ENCODE measurements at regions not wholly inside any gene's neighbourhood (a gene's known extent, or its start where the extent isn't known, plus 50 kb on each side); places are given as distances from the start of the nearest gene placed in this dataset.

GRCh38 chr4:133585323-133585722 lies 436.2 kb downstream of the PCDH10 start:
- DNase-seq (ENCODE audit: extremely low read depth, low read depth) = no peak
- TF ChIP-seq, protein P1, sequence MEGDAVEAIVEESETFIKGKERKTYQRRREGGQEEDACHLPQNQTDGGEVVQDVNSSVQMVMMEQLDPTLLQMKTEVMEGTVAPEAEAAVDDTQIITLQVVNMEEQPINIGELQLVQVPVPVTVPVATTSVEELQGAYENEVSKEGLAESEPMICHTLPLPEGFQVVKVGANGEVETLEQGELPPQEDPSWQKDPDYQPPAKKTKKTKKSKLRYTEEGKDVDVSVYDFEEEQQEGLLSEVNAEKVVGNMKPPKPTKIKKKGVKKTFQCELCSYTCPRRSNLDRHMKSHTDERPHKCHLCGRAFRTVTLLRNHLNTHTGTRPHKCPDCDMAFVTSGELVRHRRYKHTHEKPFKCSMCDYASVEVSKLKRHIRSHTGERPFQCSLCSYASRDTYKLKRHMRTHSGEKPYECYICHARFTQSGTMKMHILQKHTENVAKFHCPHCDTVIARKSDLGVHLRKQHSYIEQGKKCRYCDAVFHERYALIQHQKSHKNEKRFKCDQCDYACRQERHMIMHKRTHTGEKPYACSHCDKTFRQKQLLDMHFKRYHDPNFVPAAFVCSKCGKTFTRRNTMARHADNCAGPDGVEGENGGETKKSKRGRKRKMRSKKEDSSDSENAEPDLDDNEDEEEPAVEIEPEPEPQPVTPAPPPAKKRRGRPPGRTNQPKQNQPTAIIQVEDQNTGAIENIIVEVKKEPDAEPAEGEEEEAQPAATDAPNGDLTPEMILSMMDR (IDR thresholded peaks at IDR 0.05; ENCODE audit: low read depth, low read length, missing control alignments) = no peak
- H3K4me3 ChIP-seq (replicated peaks; ENCODE audit: low read depth, low read length) = no peak overlapping the region

DNA sequence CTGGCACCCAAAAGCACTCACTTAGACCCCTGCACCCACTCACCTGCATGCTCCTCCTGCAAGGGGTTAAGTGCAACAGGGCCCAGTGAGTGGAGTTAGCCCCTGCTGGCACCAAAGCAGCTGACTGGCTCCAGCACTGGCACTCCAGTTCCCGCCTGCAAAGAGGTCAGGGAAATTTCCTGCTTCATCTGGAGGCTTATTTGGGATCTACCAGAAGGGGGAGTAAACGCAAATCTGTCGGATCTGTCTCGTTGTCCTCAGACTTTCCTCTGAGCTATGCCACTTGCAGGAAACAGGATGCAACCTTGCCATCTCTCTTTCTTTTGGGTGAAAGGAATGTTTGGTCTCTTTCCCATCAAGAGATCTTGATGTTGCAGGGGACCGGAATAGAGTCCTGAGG lies 435.6 kb downstream of the PCDH10 start:
- no peak for DNase-seq (ENCODE audit: extremely low read depth, low read depth)
- TF ChIP-seq, protein P1 (IDR thresholded peaks at IDR 0.05; ENCODE audit: low read depth, low read length, missing control alignments) = peak; percentile 4
- no peak overlapping the region for H3K4me3 ChIP-seq (replicated peaks; ENCODE audit: low read depth, low read length)

- TF ChIP-seq, protein P1 (IDR thresholded peaks at IDR 0.05; ENCODE audit: low read depth, low read length, missing control alignments) = no peak
- DNase-seq (ENCODE audit: extremely low read depth, low read depth) = no peak
- no peak overlapping the region for H3K4me3 ChIP-seq (replicated peaks; ENCODE audit: low read depth, low read length)
Measured at GRCh38 chr4:133581996-133582619, 433.0 kb downstream of the PCDH10 start.

DNA sequence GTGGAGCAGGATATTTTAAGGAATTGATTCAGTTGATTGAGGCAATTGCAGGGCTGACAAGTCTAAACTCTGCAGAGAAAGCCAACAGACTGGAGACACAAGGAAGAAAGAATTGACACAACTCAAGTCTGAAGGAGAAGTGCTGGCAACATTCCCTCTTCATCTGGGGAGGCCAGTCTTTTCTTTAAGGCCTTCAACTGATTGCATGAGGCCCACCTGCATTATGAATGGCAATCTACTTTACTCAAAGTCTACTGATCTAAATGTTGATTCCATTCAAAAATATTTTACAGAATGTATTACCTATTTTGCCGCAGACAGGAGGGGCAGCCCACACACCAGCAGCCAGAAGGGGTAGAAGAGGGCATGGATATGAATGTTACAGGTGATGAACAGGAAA lies 425.2 kb downstream of the PCDH10 start:
- TF ChIP-seq, protein P1 (IDR thresholded peaks at IDR 0.05; ENCODE audit: low read depth, low read length, missing control alignments) = no peak
- H3K4me3 ChIP-seq (replicated peaks; ENCODE audit: low read depth, low read length) = no peak overlapping the region
- no peak for DNase-seq (ENCODE audit: extremely low read depth, low read depth)

- H3K4me3 ChIP-seq (replicated peaks; ENCODE audit: low read depth, low read length) = no peak overlapping the region
- DNase-seq (ENCODE audit: extremely low read depth, low read depth) = no peak
- TF ChIP-seq, protein P1 (IDR thresholded peaks at IDR 0.05; ENCODE audit: low read depth, low read length, missing control alignments) = no peak
Measured at GRCh38 chr4:133565379-133565778, 416.3 kb downstream of the PCDH10 start.

DNA sequence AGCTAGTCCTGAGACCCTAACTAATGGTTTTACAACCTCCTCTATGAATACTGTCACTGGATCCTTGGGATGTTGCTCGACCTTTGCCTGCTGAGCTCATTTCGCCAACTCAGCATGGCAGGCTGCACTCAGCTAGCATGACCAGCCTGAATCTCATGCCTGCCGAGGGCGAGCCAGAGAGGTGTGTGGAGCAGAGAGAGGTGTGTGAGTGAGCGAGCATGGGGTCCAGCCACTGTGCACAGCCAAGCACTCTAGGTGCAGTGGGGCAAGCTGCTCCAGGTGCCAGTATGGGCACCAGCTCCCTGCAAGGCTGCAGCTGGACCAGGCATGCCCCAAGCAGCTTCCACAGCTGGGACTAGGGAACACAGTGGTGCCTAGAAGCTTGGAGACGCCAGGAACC lies 410.9 kb downstream of the PCDH10 start:
- H3K4me3 ChIP-seq (replicated peaks; ENCODE audit: low read depth, low read length) = no peak overlapping the region
- no peak for DNase-seq (ENCODE audit: extremely low read depth, low read depth)
- TF ChIP-seq, protein P1 (IDR thresholded peaks at IDR 0.05; ENCODE audit: low read depth, low read length, missing control alignments) = no peak

DNA sequence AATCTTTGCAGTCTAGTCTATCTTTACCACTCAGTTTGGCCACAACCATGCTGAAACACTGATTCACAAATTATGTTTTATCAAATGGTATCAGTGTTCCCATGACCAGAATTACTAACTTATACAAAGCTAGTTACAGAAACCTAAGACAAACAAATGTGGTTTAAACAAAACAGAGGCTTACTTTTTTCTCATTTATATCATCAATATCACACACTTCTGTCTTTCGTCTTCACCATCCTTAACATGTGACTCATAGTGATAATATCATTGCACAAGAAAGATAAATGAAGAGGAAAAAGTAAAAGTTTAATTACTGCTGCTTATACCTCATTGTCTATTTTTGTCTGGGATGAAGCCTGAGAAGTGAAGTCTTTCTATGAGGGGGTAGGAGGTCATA lies 406.6 kb downstream of the PCDH10 start:
- H3K4me3 ChIP-seq (replicated peaks; ENCODE audit: low read depth, low read length) = no peak overlapping the region
- no peak for DNase-seq (ENCODE audit: extremely low read depth, low read depth)
- TF ChIP-seq, protein P1 (IDR thresholded peaks at IDR 0.05; ENCODE audit: low read depth, low read length, missing control alignments) = no peak

Measured in HFF-Myc (cell line).